OCI-LY3 (cell line): ENCODE measurements at regions not wholly inside any gene's neighbourhood (a gene's known extent, or its start where the extent isn't known, plus 50 kb on each side); places are given as distances from the start of the nearest gene placed in this dataset.

Source experiments
- H2AFZ ChIP-seq: fragments of 200-600, 300-600 bp; shearing (Covaris generic); 2 replicates; pipeline ENCODE4 v1.6.0; 2014; ENCODE audit warnings: antibody characterized with exemption, low read depth, low read length
- H3K27ac ChIP-seq: fragments of 200-600, 300-600 bp; sonication (generic); 2 replicates; pipeline ENCODE4 v1.5.1; 2014; ENCODE audit warnings: mild to moderate bottlenecking, low read length, moderate library complexity, mixed read lengths
- H3K27me3 ChIP-seq: fragments of 200-600, 300-600 bp; sonication (generic); 2 replicates; pipeline ENCODE4 v1.6.1; 2014; ENCODE audit warnings: low read depth, low read length, mixed read lengths
- H3K36me3 ChIP-seq: fragments of 200-600, 300-600 bp; sonication (generic); replicated peaks from 2 replicates; pipeline ENCODE3; 2014; ENCODE audit warnings: low read depth, low read length, mixed read lengths
- H3K4me1 ChIP-seq: fragments of 300-600, 200-600 bp; sonication (generic); 2 replicates; pipeline ENCODE4 v1.6.1; 2014; ENCODE audit warnings: low read length, mixed read lengths
- H3K4me2 ChIP-seq: fragments of 200-600, 300-600 bp; sonication (generic); 2 replicates; pipeline ENCODE4 v1.6.1; 2014; ENCODE audit warnings: low read length, mixed read lengths
- H3K4me3 ChIP-seq: fragments of 300-600, 200-600 bp; sonication (generic); 2 replicates; pipeline ENCODE4 v1.5.1; 2014; ENCODE audit warnings: antibody characterized with exemption, mild to moderate bottlenecking, low read length, moderate library complexity
- H3K79me2 ChIP-seq: fragments of 300-600, 200-600 bp; shearing (Covaris generic); 2 replicates; pipeline ENCODE4 v1.6.1; 2014; ENCODE audit warnings: mild to moderate bottlenecking, low read length, mixed read lengths
- H3K9ac ChIP-seq: fragments of 300-600, 200-600 bp; shearing (Covaris generic); 2 replicates; pipeline ENCODE4 v1.6.0; 2014; ENCODE audit warnings: mild to moderate bottlenecking, low read length, moderate library complexity
- H3K9me3 ChIP-seq: fragments of 200-600, 300-600 bp; shearing (Covaris generic); 2 replicates; pipeline ENCODE4 v1.6.1; 2014; ENCODE audit warnings: low read length, mixed read lengths; ENCODE audit not compliant: insufficient read depth
- H4K20me1 ChIP-seq: fragments of 200-600, 300-600 bp; sonication (generic); 2 replicates; pipeline ENCODE4 v1.6.1; 2016; ENCODE audit warnings: low read length, mixed read lengths; ENCODE audit not compliant: insufficient read depth
- CTCF ChIP-seq: fragments of 200-600, 300-600 bp; sonication (generic); IDR thresholded peaks from 2 replicates; pipeline ENCODE4 v1.5.1; 2014; ENCODE audit warnings: antibody characterized with exemption, low read length, low read depth
- EZH2phosphoT487 ChIP-seq: fragments of 200-600 bp; shearing (Covaris generic); IDR thresholded peaks from 2 replicates; pipeline ENCODE4 v1.6.1; 2018; ENCODE audit warnings: antibody characterized with exemption, mixed run types, low read depth

DNA sequence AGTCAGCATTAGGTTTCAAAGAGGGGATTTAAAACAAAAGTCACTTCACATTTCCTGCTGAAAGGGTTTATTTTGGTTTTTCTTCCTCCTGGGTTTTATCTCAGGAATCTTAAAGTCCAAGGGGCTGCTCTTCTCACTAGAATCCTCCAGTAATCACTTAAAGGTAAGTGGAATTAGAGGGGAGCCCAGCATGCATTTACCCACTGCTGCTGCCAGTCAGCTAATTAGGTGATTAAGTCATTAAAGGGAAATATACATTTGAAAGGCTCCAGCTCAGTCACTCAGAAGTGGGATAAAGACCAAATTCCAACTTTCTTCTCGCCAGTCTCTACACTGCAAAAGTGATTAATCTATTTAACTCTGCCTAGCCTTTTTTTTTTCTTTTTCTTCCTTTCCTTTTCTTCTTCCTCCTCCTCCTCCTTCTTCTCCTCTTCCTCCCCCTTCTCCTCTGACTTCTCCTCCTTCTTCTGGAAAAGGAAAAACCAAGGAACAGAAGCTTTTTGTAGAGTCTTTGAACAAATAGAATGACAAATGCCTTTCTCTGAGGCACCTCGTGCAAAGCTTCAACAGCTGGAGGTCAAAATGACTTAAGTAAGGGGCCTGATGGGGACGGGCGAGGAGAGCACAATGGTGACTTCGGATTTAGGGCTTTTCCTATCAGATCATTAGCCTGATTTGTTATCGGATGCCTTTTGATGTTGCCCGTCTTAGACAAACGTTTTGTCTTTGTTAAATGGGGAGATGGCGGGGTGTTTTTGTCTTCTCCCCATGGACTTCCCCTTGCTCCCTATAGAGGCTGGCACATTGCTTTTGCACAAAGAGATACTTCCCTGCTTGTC, 617.6 kb downstream of the IRX1 start:
- no peak for TF ChIP-seq EZH2phosphoT487
- TF ChIP-seq CTCF, result no peak
- no peaks in the 10 kb centered on the region for H3K9me3 ChIP-seq
- H3K79me2 ChIP-seq, result no peaks in the 10 kb centered on the region
- no peaks in the 10 kb centered on the region for H3K27me3 ChIP-seq
- no peak overlapping the region for H3K9ac ChIP-seq
- H3K36me3 ChIP-seq, result no peaks in the 10 kb centered on the region
- H3K4me1 ChIP-seq, result no peaks in the 10 kb centered on the region
- no peak overlapping the region for H3K27ac ChIP-seq
- H3K4me2 ChIP-seq, result no peak overlapping the region
- H3K4me3 ChIP-seq, result no peak overlapping the region
- H4K20me1 ChIP-seq, result no peaks in the 10 kb centered on the region
- no peak overlapping the region for H2AFZ ChIP-seq

DNA sequence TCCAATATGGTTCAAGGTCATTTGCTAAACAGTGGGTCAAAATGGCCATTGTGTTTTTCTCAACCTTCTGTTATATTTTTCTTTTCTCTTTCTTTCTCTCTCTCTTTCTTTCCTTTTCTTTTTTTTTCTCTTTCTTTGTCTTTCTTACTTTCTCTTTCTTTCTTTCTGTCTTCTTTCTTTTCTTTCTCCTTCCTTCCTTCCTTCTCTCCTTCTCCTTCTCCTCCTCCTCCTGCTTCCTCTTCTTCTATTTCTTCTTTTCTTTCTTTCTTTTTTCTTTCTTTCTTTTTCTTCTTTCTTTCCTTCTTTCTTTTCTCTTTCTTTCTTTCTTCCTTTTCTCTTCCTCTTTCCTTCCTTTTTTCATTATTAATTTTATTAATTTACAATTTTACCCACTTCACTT, 619.5 kb downstream of the IRX1 start:
- no peak for TF ChIP-seq EZH2phosphoT487
- no peak for TF ChIP-seq CTCF
- Histone ChIP-seq H3K9me3 (no peaks in the 10 kb centered on the region), H3K9ac (no peak overlapping the region), H3K4me3 (no peak overlapping the region), H2AFZ (no peak overlapping the region), H3K4me1 (no peaks in the 10 kb centered on the region), H3K27ac (no peak overlapping the region), H3K36me3 (no peaks in the 10 kb centered on the region), H3K4me2 (no peak overlapping the region), H3K27me3 (no peaks in the 10 kb centered on the region), H3K79me2 (no peaks in the 10 kb centered on the region), H4K20me1 (no peaks in the 10 kb centered on the region)

GRCh38 chr5:4216142-4216541, 620.5 kb downstream of the IRX1 start:
- Histone ChIP-seq H3K79me2 (no peaks in the 10 kb centered on the region), H3K36me3 (no peaks in the 10 kb centered on the region), H3K27ac (no peak overlapping the region), H3K27me3 (no peaks in the 10 kb centered on the region), H3K9ac (no peak overlapping the region), H4K20me1 (no peaks in the 10 kb centered on the region), H3K4me2 (no peak overlapping the region), H2AFZ (no peak overlapping the region), H3K4me1 (no peaks in the 10 kb centered on the region), H3K4me3 (no peak overlapping the region), H3K9me3 (no peaks in the 10 kb centered on the region)
- TF ChIP-seq CTCF (no peak), EZH2phosphoT487 (no peak)

DNA sequence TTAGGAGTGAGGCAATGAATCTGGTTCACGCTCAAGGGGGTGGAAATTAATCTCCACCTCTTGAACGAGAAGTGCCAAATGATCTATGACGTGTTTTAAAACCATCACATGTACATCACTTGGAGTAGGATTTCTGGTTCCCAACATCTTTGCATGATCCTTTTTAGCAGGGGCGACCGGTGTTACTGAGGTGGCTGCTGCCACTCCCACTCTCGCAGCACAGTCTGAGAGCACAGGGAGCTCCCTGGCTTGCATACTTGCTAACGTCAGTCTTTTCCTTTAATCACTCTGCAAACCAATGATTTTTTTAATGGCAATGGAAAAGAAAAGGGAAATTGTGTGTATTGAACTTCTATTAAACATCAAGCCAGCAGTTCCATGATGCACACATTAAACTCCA, 624.4 kb downstream of the IRX1 start:
- no peaks in the 10 kb centered on the region for H4K20me1 ChIP-seq
- no peaks in the 10 kb centered on the region for H3K36me3 ChIP-seq
- TF ChIP-seq EZH2phosphoT487, result no peak
- no peak for TF ChIP-seq CTCF
- no peaks in the 10 kb centered on the region for H3K27me3 ChIP-seq
- no peak overlapping the region for H3K4me2 ChIP-seq
- no peaks in the 10 kb centered on the region for H3K4me1 ChIP-seq
- H3K9me3 ChIP-seq, result no peaks in the 10 kb centered on the region
- H3K27ac ChIP-seq, result no peak overlapping the region
- H3K79me2 ChIP-seq, result no peaks in the 10 kb centered on the region
- H2AFZ ChIP-seq, result no peak overlapping the region
- no peak overlapping the region for H3K9ac ChIP-seq
- H3K4me3 ChIP-seq, result no peak overlapping the region
